GM23338 (cell line): ENCODE measurements at regions not wholly inside any gene's neighbourhood (a gene's known extent, or its start where the extent isn't known, plus 50 kb on each side); places are given as distances from the start of the nearest gene placed in this dataset.

Experiments used
- ATAC-seq: fragments of 200-7000 bp; cut with Tn5 transposase; 3 replicates; pipeline ENCODE4 v1.9.1; 2020
- DNase-seq: peaks from one replicate; pipeline ENCODE4 v3.0.0-alpha.2; 2015; ENCODE audit warnings: low spot score
- H2AFZ ChIP-seq: fragments of 200-600 bp; sonication (generic); 2 replicates; pipeline ENCODE4 v1.8.0; 2016; ENCODE audit warnings: antibody characterized with exemption, mild to moderate bottlenecking, moderate library complexity
- H3F3A ChIP-seq: fragments of 200-600 bp; sonication (generic); replicated peaks from 2 replicates; pipeline ENCODE4 v1.8.0; 2017; ENCODE audit warnings: antibody characterized with exemption, mixed run types, low read depth
- H3K27ac ChIP-seq: fragments of 200-600 bp; sonication (generic); 2 replicates; pipeline ENCODE4 v1.6.1; 2016; ENCODE audit warnings: low read depth
- H3K27me3 ChIP-seq: fragments of 200-600 bp; sonication (generic); 2 replicates; pipeline ENCODE4 v1.8.0; 2016; ENCODE audit warnings: mild to moderate bottlenecking, mixed run types, moderate library complexity; ENCODE audit not compliant: insufficient read depth
- H3K36me3 ChIP-seq: fragments of 200-600 bp; sonication (generic); 2 replicates; pipeline ENCODE4 v1.8.0; 2016; ENCODE audit warnings: mild to moderate bottlenecking; ENCODE audit not compliant: insufficient read depth
- H3K4me1 ChIP-seq: fragments of 200-600 bp; sonication (generic); 2 replicates; pipeline ENCODE4 v1.8.0; 2016; ENCODE audit warnings: mild to moderate bottlenecking, moderate library complexity; ENCODE audit not compliant: insufficient read depth
- H3K4me2 ChIP-seq: fragments of 200-600 bp; sonication (generic); 2 replicates; pipeline ENCODE4 v1.7.1; 2017; ENCODE audit warnings: mixed run types
- H3K4me3 ChIP-seq: fragments of 200-600 bp; sonication (generic); 2 replicates; pipeline ENCODE4 v1.6.1; 2016; ENCODE audit warnings: mixed run types
- H3K79me2 ChIP-seq: fragments of 200-600 bp; sonication (generic); replicated peaks from 2 replicates; pipeline ENCODE4 v1.8.0; 2017; ENCODE audit warnings: mild to moderate bottlenecking; ENCODE audit not compliant: insufficient read depth
- H3K9me2 ChIP-seq: fragments of 200-600 bp; sonication (generic); 2 replicates; pipeline ENCODE4 v1.8.0; 2017; ENCODE audit not compliant: insufficient read depth
- H4K20me1 ChIP-seq: fragments of 200-600 bp; sonication (generic); replicated peaks from 2 replicates; pipeline ENCODE4 v1.8.0; 2017; ENCODE audit warnings: mild to moderate bottlenecking; ENCODE audit not compliant: insufficient read depth
- H3K27ac Mint-ChIP-seq: 2 replicates; pipeline ENCODE4 v1.8.0; 2020; ENCODE audit warnings: inconsistent platforms, mild to moderate bottlenecking, moderate library complexity, mixed read lengths
- H3K27me3 Mint-ChIP-seq: 3 replicates; pipeline ENCODE4 v1.8.0; 2022; ENCODE audit warnings: low read depth, mild to moderate bottlenecking, moderate library complexity, mixed read lengths, inconsistent platforms; ENCODE audit not compliant: insufficient read depth, poor library complexity
- H3K36me3 Mint-ChIP-seq: 3 replicates; pipeline ENCODE4 v1.8.0; 2021; ENCODE audit warnings: low read depth, mild to moderate bottlenecking, inconsistent platforms, moderate library complexity, mixed read lengths
- H3K4me1 Mint-ChIP-seq: 3 replicates; pipeline ENCODE4 v1.8.0; 2020; ENCODE audit warnings: mild to moderate bottlenecking, inconsistent platforms, mixed read lengths
- H3K4me3 Mint-ChIP-seq: 3 replicates; pipeline ENCODE4 v1.8.0; 2021; ENCODE audit warnings: moderate library complexity, mild to moderate bottlenecking, inconsistent platforms, mixed read lengths
- H3K9me3 Mint-ChIP-seq: 3 replicates; pipeline ENCODE4 v1.8.0; 2020; ENCODE audit warnings: moderate library complexity, mild to moderate bottlenecking, inconsistent platforms, mixed read lengths
- EZH2 ChIP-seq: fragments of 200-600 bp; sonication (generic); IDR thresholded peaks from one replicate; pipeline ENCODE4 v1.8.0; 2017; ENCODE audit warnings: antibody characterized with exemption, mild to moderate bottlenecking, low read depth; ENCODE audit not compliant: unreplicated experiment
- EZH2phosphoT487 ChIP-seq: fragments of 200-600 bp; sonication (generic); IDR thresholded peaks from one replicate; pipeline ENCODE4 v1.8.1; 2018; ENCODE audit warnings: antibody characterized with exemption; ENCODE audit not compliant: unreplicated experiment
- JUNB ChIP-seq: IDR thresholded peaks from one replicate; pipeline ENCODE4 v1.6.1; 2016; ENCODE audit warnings: antibody characterized with exemption; ENCODE audit not compliant: unreplicated experiment
- POLR2AphosphoS5 ChIP-seq: IDR thresholded peaks from 2 replicates; pipeline ENCODE4 v1.6.1; 2016; ENCODE audit warnings: antibody characterized with exemption, low read depth
- STAT1 ChIP-seq: IDR thresholded peaks from one replicate; pipeline ENCODE4 v1.6.1; 2016; ENCODE audit warnings: antibody characterized with exemption; ENCODE audit not compliant: unreplicated experiment
- ZNF114 ChIP-seq: fragments of 250-450 bp; sonication (Bioruptor Pico); IDR thresholded peaks from 2 replicates; pipeline ENCODE4 v1.5.0; 2020; ENCODE audit warnings: mild to moderate bottlenecking, moderate library complexity
- ZNF331 ChIP-seq: fragments of 250-450 bp; sonication (Bioruptor Pico); IDR thresholded peaks from 2 replicates; pipeline ENCODE4 v1.5.0; 2020; ENCODE audit warnings: low read depth, mild to moderate bottlenecking, moderate library complexity
- TF ChIP-seq, protein P1 (sequence below): IDR thresholded peaks from 2 replicates; pipeline ENCODE4 v1.6.1; 2016; ENCODE audit warnings: antibody characterized with exemption
- TF ChIP-seq, protein P2 (sequence below): IDR thresholded peaks from one replicate; pipeline ENCODE4 v1.6.1; 2018; ENCODE audit warnings: antibody characterized with exemption; ENCODE audit not compliant: unreplicated experiment
- TF ChIP-seq, protein P3 (sequence below), 2 experiments: fragments of 200-600 bp in 1 of 2; sonication (generic) in 1 of 2; conservative IDR thresholded peaks; 2 replicates each; pipeline versions ENCODE4 v1.5.1 to v1.6.1; 2016 to 2017; ENCODE audit warnings: antibody characterized with exemption in 2 of 2, low read depth in 2 of 2, mild to moderate bottlenecking in 2 of 2, moderate library complexity in 1 of 2

DNA sequence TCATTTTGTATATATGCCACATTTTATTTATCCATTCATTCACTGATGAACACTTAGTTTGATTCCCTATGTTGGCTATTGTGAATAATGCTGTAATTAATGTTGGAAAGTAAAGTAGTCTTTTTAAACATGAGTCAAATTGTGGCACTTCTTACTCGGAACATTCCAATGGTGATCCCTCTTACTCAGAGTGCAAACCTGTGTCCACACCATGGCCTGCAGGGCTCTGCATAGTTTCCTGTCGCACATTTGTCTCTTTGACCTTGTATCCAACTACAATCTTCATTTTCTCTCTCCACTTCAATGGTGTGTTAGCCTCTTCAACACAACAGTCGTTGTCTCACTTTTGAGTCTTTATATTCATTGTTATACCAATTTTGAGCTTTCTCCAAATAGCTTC is 98.1 kb upstream of the PAPPA start:
- Mint-ChIP-seq H3K9me3 (no peaks in the 10 kb centered on the region), H3K4me1 (no peaks in the 10 kb centered on the region), H3K27me3 (peaks cover 1% of the 10 kb centered on the region), H3K27ac (no peak overlapping the region), H3K4me3 (no peak overlapping the region), H3K36me3 (no peaks in the 10 kb centered on the region)
- DNase-seq (no peak), ATAC-seq (no peak)
- H4K20me1 ChIP-seq, result no peaks in the 10 kb centered on the region
- no peaks in the 10 kb centered on the region for H3K27me3 ChIP-seq
- TF ChIP-seq, protein P1, sequence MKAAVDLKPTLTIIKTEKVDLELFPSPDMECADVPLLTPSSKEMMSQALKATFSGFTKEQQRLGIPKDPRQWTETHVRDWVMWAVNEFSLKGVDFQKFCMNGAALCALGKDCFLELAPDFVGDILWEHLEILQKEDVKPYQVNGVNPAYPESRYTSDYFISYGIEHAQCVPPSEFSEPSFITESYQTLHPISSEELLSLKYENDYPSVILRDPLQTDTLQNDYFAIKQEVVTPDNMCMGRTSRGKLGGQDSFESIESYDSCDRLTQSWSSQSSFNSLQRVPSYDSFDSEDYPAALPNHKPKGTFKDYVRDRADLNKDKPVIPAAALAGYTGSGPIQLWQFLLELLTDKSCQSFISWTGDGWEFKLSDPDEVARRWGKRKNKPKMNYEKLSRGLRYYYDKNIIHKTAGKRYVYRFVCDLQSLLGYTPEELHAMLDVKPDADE, result no peak
- TF ChIP-seq ZNF331, result no peak
- H3K36me3 ChIP-seq, result no peaks in the 10 kb centered on the region
- H3K4me3 ChIP-seq, result no peak overlapping the region
- no peaks in the 10 kb centered on the region for H3K79me2 ChIP-seq
- no peak overlapping the region for H3K27ac ChIP-seq
- H3K4me2 ChIP-seq, result no peak overlapping the region
- no peaks in the 10 kb centered on the region for H3K4me1 ChIP-seq
- no peak overlapping the region for H2AFZ ChIP-seq
- H3K9me2 ChIP-seq, result no peaks in the 10 kb centered on the region
- no peaks in the 10 kb centered on the region for H3F3A ChIP-seq

DNA sequence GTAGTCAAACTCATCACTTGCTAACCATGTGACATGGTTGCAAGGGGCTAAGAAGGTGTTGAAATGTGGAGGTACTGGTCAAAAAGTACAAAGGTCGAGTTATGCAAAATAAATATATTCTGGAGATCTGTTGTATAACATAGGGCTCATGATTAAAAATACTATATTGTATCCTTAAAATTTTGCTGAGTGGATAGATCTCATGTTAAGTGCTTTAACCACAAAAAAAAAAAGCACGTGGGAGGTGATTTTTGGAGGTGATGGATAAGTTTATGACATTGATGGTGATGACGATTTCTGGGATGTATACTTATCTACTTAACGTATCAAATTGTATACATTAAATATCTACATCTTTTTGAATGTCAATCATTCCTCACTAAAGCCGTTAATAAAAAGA is 96.2 kb upstream of the PAPPA start:
- no peaks in the 10 kb centered on the region for H3K79me2 ChIP-seq
- no peaks in the 10 kb centered on the region for H3K9me2 ChIP-seq
- no peak for ATAC-seq
- no peaks in the 10 kb centered on the region for H3F3A ChIP-seq
- DNase-seq, result no peak
- H3K27me3 Mint-ChIP-seq, result no peaks in the 10 kb centered on the region
- H3K27ac ChIP-seq, result no peak overlapping the region
- H3K36me3 ChIP-seq, result no peaks in the 10 kb centered on the region
- H3K4me3 ChIP-seq, result no peak overlapping the region
- H3K9me3 Mint-ChIP-seq, result no peaks in the 10 kb centered on the region
- no peak overlapping the region for H3K4me3 Mint-ChIP-seq
- no peaks in the 10 kb centered on the region for H3K27me3 ChIP-seq
- H3K36me3 Mint-ChIP-seq, result no peaks in the 10 kb centered on the region
- no peak overlapping the region for H3K27ac Mint-ChIP-seq
- H3K4me2 ChIP-seq, result no peak overlapping the region
- H3K4me1 ChIP-seq, result no peaks in the 10 kb centered on the region
- H4K20me1 ChIP-seq, result no peaks in the 10 kb centered on the region
- no peaks in the 10 kb centered on the region for H3K4me1 Mint-ChIP-seq
- H2AFZ ChIP-seq, result no peak overlapping the region
- TF ChIP-seq, protein P2, sequence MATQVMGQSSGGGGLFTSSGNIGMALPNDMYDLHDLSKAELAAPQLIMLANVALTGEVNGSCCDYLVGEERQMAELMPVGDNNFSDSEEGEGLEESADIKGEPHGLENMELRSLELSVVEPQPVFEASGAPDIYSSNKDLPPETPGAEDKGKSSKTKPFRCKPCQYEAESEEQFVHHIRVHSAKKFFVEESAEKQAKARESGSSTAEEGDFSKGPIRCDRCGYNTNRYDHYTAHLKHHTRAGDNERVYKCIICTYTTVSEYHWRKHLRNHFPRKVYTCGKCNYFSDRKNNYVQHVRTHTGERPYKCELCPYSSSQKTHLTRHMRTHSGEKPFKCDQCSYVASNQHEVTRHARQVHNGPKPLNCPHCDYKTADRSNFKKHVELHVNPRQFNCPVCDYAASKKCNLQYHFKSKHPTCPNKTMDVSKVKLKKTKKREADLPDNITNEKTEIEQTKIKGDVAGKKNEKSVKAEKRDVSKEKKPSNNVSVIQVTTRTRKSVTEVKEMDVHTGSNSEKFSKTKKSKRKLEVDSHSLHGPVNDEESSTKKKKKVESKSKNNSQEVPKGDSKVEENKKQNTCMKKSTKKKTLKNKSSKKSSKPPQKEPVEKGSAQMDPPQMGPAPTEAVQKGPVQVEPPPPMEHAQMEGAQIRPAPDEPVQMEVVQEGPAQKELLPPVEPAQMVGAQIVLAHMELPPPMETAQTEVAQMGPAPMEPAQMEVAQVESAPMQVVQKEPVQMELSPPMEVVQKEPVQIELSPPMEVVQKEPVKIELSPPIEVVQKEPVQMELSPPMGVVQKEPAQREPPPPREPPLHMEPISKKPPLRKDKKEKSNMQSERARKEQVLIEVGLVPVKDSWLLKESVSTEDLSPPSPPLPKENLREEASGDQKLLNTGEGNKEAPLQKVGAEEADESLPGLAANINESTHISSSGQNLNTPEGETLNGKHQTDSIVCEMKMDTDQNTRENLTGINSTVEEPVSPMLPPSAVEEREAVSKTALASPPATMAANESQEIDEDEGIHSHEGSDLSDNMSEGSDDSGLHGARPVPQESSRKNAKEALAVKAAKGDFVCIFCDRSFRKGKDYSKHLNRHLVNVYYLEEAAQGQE, result no peak
- no peak for TF ChIP-seq EZH2
- no peak for TF ChIP-seq JUNB
- no peak for TF ChIP-seq EZH2phosphoT487
- TF ChIP-seq ZNF114 (CRISPR knock-in tag), result no peak
- TF ChIP-seq, protein P1, result no peak
- TF ChIP-seq POLR2AphosphoS5, result no peak
- TF ChIP-seq, protein P3, sequence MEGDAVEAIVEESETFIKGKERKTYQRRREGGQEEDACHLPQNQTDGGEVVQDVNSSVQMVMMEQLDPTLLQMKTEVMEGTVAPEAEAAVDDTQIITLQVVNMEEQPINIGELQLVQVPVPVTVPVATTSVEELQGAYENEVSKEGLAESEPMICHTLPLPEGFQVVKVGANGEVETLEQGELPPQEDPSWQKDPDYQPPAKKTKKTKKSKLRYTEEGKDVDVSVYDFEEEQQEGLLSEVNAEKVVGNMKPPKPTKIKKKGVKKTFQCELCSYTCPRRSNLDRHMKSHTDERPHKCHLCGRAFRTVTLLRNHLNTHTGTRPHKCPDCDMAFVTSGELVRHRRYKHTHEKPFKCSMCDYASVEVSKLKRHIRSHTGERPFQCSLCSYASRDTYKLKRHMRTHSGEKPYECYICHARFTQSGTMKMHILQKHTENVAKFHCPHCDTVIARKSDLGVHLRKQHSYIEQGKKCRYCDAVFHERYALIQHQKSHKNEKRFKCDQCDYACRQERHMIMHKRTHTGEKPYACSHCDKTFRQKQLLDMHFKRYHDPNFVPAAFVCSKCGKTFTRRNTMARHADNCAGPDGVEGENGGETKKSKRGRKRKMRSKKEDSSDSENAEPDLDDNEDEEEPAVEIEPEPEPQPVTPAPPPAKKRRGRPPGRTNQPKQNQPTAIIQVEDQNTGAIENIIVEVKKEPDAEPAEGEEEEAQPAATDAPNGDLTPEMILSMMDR (conservative IDR thresholded peaks at IDR 0.05; ENCODE audit: low read depth in 2 of 2), result no peak
- no peak for TF ChIP-seq STAT1
